Endothelial cell of umbilical vein (primary cell): ENCODE measurements at regions not wholly inside any gene's neighbourhood (a gene's known extent, or its start where the extent isn't known, plus 50 kb on each side); places are given as distances from the start of the nearest gene placed in this dataset.

Source experiments
- BruUV-seq: library from RNA; stranded (reverse); fragments of 400-500 nt; replicated peaks from 2 replicates; lab custom pipeline; 2021; lab: Mats Ljungman, UMichigan
- CTCF ChIA-PET: fragments of 300-600, 350-600 bp; sonication (Branson Sonifier 250); formaldehyde crosslinking; loops from one replicate; lab custom pipeline; 2021; ENCODE audit warnings: antibody characterized with exemption, inconsistent platforms; lab: Charles Lee
- POLR2A ChIA-PET: fragments of 300-600, 350-600 bp; sonication (Branson Sonifier 250); formaldehyde crosslinking; loops from one replicate; lab custom pipeline; 2021; ENCODE audit warnings: antibody characterized with exemption, inconsistent platforms; lab: Charles Lee
- DNase-seq: peaks from one replicate; pipeline ENCODE4 v3.0.0-alpha.2; 2011; ENCODE audit warnings: low read depth, low spot score
- FAIRE-seq: peaks from 2 replicates; lab custom pipeline; 2011; peaks lifted over from hg19 to GRCh38; lab: Jason Lieb, UNC
- H2AFZ ChIP-seq: 2 replicates; pipeline ENCODE4 v1.6.0; 2012; ENCODE audit warnings: low read depth, low read length, control low read depth, inconsistent platforms
- H3K27ac ChIP-seq: 2 replicates; pipeline ENCODE4 v1.5.1; 2011; ENCODE audit warnings: low read depth, mild to moderate bottlenecking, control low read depth, low read length, moderate library complexity; ENCODE audit not compliant: insufficient read depth
- H3K27me3 ChIP-seq, 2 experiments: 2 replicates each; pipeline versions ENCODE4 v1.6.0 to v1.6.1; 2011; ENCODE audit warnings: low read length in 2 of 2, mixed read lengths in 1 of 2; ENCODE audit not compliant: control insufficient read depth in 2 of 2, insufficient read depth in 2 of 2
- H3K36me3 ChIP-seq, 2 experiments: 2 replicates in 1 of 2; 3 replicates in 1 of 2; pipeline ENCODE4 v1.5.1; 2011; ENCODE audit warnings: low read length in 2 of 2, mild to moderate bottlenecking in 1 of 2, moderate library complexity in 1 of 2; ENCODE audit not compliant: control insufficient read depth in 2 of 2, insufficient read depth in 2 of 2; ENCODE audit errors: extremely low read depth in 1 of 2
- H3K4me1 ChIP-seq: 3 replicates; pipeline ENCODE4 v1.5.1; 2011; ENCODE audit warnings: mild to moderate bottlenecking, low read length; ENCODE audit not compliant: control insufficient read depth, insufficient read depth; ENCODE audit errors: extremely low read depth
- H3K4me2 ChIP-seq: 2 replicates; pipeline ENCODE4 v1.6.1; 2011; ENCODE audit warnings: low read length, control low read depth, mixed read lengths; ENCODE audit not compliant: insufficient read depth
- H3K4me3 ChIP-seq, 3 experiments: fragments of 200-600 bp in 1 of 3; sonication (generic), shearing (Covaris generic) in 1 of 3; replicated peaks in 1 of 3; 2 replicates each; pipeline ENCODE4 v1.5.1; 2011 to 2016; ENCODE audit warnings: control low read depth in 3 of 3, low read length in 3 of 3, mild to moderate bottlenecking in 2 of 3, inconsistent platforms in 1 of 3, low read depth in 1 of 3, moderate library complexity in 1 of 3; ENCODE audit not compliant: insufficient read depth in 1 of 3
- H3K79me2 ChIP-seq: 2 replicates; pipeline ENCODE4 v1.6.0; 2012; ENCODE audit warnings: low read length, inconsistent platforms; ENCODE audit not compliant: control insufficient read depth, insufficient read depth
- H3K9ac ChIP-seq: replicated peaks from 2 replicates; pipeline ENCODE3; 2011; ENCODE audit warnings: low read length, control low read depth; ENCODE audit not compliant: insufficient read depth; ENCODE audit errors: extremely low read depth
- H3K9me1 ChIP-seq: replicated peaks from 3 replicates; pipeline ENCODE4 v1.6.0; 2011; ENCODE audit warnings: mild to moderate bottlenecking, low read length; ENCODE audit not compliant: control insufficient read depth, insufficient read depth; ENCODE audit errors: extremely low read depth
- H3K9me3 ChIP-seq: replicated peaks from 2 replicates; pipeline ENCODE4 v1.5.1; 2012; ENCODE audit warnings: low read length, inconsistent platforms; ENCODE audit not compliant: control insufficient read depth, insufficient read depth
- H4K20me1 ChIP-seq: replicated peaks from 2 replicates; pipeline ENCODE3; 2011; ENCODE audit warnings: mild to moderate bottlenecking, low read length; ENCODE audit not compliant: control insufficient read depth, insufficient read depth; ENCODE audit errors: extremely low read depth
- EZH2 ChIP-seq: IDR thresholded peaks from 2 replicates; pipeline ENCODE4 v1.6.1; 2012; ENCODE audit warnings: borderline replicate concordance, low read depth, mild to moderate bottlenecking, moderate library complexity, low read length, inconsistent platforms; ENCODE audit not compliant: severe bottlenecking
- FOS ChIP-seq: IDR thresholded peaks from 2 replicates; pipeline ENCODE4 v1.6.1; 2011; ENCODE audit warnings: mild to moderate bottlenecking, low read length, moderate library complexity, borderline replicate concordance; ENCODE audit not compliant: insufficient read depth
- GATA2 ChIP-seq: IDR thresholded peaks from 2 replicates; pipeline ENCODE4 v1.7.0; 2011; ENCODE audit warnings: low read depth, mild to moderate bottlenecking, moderate library complexity, mixed read lengths, low read length; ENCODE audit not compliant: insufficient read length, insufficient read depth
- JUN ChIP-seq: IDR thresholded peaks from 2 replicates; pipeline ENCODE4 v1.6.1; 2011; ENCODE audit warnings: borderline replicate concordance, low read depth; ENCODE audit not compliant: insufficient read length, insufficient read depth
- MYC ChIP-seq: IDR thresholded peaks from one replicate; pipeline ENCODE4 v1.6.1; 2011; ENCODE audit warnings: mild to moderate bottlenecking, low read depth, low read length
- POLR2A ChIP-seq: IDR thresholded peaks from 2 replicates; pipeline ENCODE4 v1.6.1; 2012; ENCODE audit warnings: low read depth, mild to moderate bottlenecking, control low read depth, low read length
- POLR2AphosphoS5 ChIP-seq: IDR thresholded peaks from 2 replicates; pipeline ENCODE4 v1.6.1; 2012; ENCODE audit warnings: low read depth, mild to moderate bottlenecking, control low read depth, low read length, moderate library complexity; ENCODE audit not compliant: insufficient read depth
- dilution Hi-C: fragments of 300-500 bp; cut with MboI; formaldehyde crosslinking; loops from one replicate; pipeline ENCODE4 v1.15.0; 2019; ENCODE audit warnings: low sequenced_read_pairs; ENCODE audit not compliant: extremely low pct_ligation_motif_present
- intact Hi-C: fragments of 100-400 bp; cut with micrococcal nuclease; formaldehyde crosslinking; loops from one replicate; pipeline ENCODE4 v1.10.0; 2022
- TF ChIP-seq, protein P1 (sequence below), 2 donors: IDR thresholded peaks; 1 replicate in 1 of 2; 2 replicates in 1 of 2; pipeline ENCODE4 v1.5.1; 2011; ENCODE audit warnings: low read length in 2 of 2, mild to moderate bottlenecking in 2 of 2, moderate library complexity in 2 of 2, control low read depth in 1 of 2, inconsistent platforms in 1 of 2, low read depth in 1 of 2; ENCODE audit not compliant: insufficient read depth in 1 of 2; ENCODE audit errors: extremely low read depth in 1 of 2
- TF ChIP-seq, protein P2 (sequence below): IDR thresholded peaks from 2 replicates; pipeline ENCODE4 v1.6.1; 2011; ENCODE audit not compliant: insufficient read depth, insufficient read length

DNA sequence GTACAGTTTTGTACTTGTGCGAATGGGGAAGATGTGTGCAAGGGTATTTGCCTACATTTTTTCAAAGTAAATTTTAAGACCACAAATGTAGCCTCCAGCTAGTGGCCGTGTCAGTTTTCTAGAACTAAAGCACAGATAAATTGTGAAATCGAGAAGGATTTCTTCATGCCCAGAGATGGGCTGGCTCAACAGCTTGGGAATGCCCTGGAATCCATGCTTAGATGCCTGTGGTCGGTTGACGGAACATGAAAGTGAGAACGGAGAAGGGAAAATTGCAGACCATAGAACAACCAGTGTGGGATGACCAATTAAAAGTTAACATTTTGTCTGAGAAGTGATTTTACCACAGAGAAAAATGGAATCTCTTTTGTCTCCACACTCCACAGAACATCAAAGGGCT lies 73.2 kb upstream of the VCX2 start:
- H3K27ac ChIP-seq, result no peak overlapping the region
- no peaks in the 10 kb centered on the region for H3K27me3 ChIP-seq
- POLR2A ChIA-PET, result no interaction called here
- BruUV-seq, result no TSS peak
- CTCF ChIA-PET, result no interaction called here
- no peak overlapping the region for H3K4me3 ChIP-seq
- TF ChIP-seq FOS (no peak), POLR2A (no peak), MYC (no peak), JUN (no peak), POLR2AphosphoS5 (no peak), GATA2 (no peak)
- TF ChIP-seq, protein P1, sequence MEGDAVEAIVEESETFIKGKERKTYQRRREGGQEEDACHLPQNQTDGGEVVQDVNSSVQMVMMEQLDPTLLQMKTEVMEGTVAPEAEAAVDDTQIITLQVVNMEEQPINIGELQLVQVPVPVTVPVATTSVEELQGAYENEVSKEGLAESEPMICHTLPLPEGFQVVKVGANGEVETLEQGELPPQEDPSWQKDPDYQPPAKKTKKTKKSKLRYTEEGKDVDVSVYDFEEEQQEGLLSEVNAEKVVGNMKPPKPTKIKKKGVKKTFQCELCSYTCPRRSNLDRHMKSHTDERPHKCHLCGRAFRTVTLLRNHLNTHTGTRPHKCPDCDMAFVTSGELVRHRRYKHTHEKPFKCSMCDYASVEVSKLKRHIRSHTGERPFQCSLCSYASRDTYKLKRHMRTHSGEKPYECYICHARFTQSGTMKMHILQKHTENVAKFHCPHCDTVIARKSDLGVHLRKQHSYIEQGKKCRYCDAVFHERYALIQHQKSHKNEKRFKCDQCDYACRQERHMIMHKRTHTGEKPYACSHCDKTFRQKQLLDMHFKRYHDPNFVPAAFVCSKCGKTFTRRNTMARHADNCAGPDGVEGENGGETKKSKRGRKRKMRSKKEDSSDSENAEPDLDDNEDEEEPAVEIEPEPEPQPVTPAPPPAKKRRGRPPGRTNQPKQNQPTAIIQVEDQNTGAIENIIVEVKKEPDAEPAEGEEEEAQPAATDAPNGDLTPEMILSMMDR (IDR thresholded peaks at IDR 0.05; ENCODE audit: extremely low read depth in 1 of 2, insufficient read depth in 1 of 2, low read depth in 1 of 2, low read length in 2 of 2), result no peak
- H3K4me1 ChIP-seq, result no peaks in the 10 kb centered on the region
- H3K9me3 ChIP-seq, result no peaks in the 10 kb centered on the region
- no peak overlapping the region for H2AFZ ChIP-seq
- no peak overlapping the region for H3K4me2 ChIP-seq
- H3K36me3 ChIP-seq, result no peaks in the 10 kb centered on the region
- FAIRE-seq (no peak), DNase-seq (no peak)
- H4K20me1 ChIP-seq, result no peaks in the 10 kb centered on the region
- intact Hi-C loops (no loop called here), dilution Hi-C loops (no loop called here)
- no peak overlapping the region for H3K9ac ChIP-seq
- H3K79me2 ChIP-seq, result no peaks in the 10 kb centered on the region
- H3K9me1 ChIP-seq, result no peaks in the 10 kb centered on the region

DNA sequence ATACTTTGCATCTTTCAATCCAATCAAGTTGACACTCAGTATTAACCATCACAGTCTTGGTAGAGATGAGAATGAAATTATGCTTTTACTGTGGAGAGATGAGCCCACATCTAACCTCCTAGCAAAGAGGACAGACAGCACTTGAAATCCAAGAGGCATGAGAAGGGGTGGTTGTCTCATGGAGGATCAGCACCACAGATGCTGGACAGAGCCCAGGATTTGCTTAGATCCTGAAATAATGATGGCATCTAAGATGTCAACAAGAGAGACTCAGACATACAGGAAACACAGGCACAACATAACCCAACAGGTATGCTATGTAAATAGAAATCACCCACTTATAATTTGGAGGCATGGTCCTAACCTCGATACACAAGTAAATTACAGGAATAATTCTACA lies 74.3 kb upstream of the VCX2 start:
- DNase-seq, result no peak
- POLR2A ChIA-PET, result no interaction called here
- BruUV-seq, result no TSS peak
- Histone ChIP-seq H3K4me2 (no peak overlapping the region), H2AFZ (no peak overlapping the region), H3K27me3 (no peaks in the 10 kb centered on the region), H3K27ac (no peak overlapping the region), H3K4me1 (no peaks in the 10 kb centered on the region), H3K9me3 (no peaks in the 10 kb centered on the region), H3K9me1 (no peaks in the 10 kb centered on the region), H4K20me1 (no peaks in the 10 kb centered on the region), H3K79me2 (no peaks in the 10 kb centered on the region), H3K36me3 (no peaks in the 10 kb centered on the region), H3K9ac (no peak overlapping the region), H3K4me3 (no peak overlapping the region)
- FAIRE-seq, result peak; percentile 28
- TF ChIP-seq JUN, result no peak
- TF ChIP-seq, protein P2, sequence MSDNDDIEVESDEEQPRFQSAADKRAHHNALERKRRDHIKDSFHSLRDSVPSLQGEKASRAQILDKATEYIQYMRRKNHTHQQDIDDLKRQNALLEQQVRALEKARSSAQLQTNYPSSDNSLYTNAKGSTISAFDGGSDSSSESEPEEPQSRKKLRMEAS, result no peak
- no peak for TF ChIP-seq MYC
- TF ChIP-seq FOS, result no peak
- TF ChIP-seq EZH2, result no peak
- no peak for TF ChIP-seq GATA2
- TF ChIP-seq POLR2A, result no peak
- TF ChIP-seq, protein P1 (IDR thresholded peaks at IDR 0.05; ENCODE audit: extremely low read depth in 1 of 2, insufficient read depth in 1 of 2, low read depth in 1 of 2, low read length in 2 of 2), result no peak
- intact Hi-C loops, result no loop called here
- CTCF ChIA-PET, result no interaction called here
- dilution Hi-C loops, result no loop called here
